Amniotic epithelial cell (primary cell): ENCODE measurements at regions not wholly inside any gene's neighbourhood (a gene's known extent, or its start where the extent isn't known, plus 50 kb on each side); places are given as distances from the start of the nearest gene placed in this dataset.

Experiments
- DNase-seq: peaks from one replicate; pipeline ENCODE4 v3.0.0-alpha.2; 2010; ENCODE audit warnings: low read depth

GRCh38 chr14:66196670-66197069 lies 289.5 kb upstream of the CCDC196 start:
- DNase-seq, result no peak

GRCh38 chr14:66197276-66197675 lies 288.9 kb upstream of the CCDC196 start:
- DNase-seq, result no peak

DNA sequence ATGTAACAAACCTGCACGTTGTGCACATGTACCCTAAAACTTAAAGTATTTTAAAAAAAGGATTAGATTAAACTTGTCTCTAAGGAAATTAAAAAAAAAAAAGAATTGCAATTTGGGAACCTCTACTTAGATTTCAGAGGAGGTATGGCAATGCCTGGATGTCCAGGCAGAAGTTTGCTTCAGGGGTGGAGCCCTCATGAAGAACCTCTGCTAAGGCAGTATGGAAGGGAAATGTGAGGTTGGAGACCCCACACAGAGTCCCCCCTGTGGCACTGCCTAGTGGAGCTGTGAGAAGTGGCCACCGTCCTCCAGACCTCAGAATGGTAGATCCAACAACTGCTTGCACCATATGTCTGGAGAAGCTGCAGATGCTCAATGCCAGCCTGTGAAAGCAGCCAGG lies 279.6 kb upstream of the CCDC196 start:
- DNase-seq, result peak; percentile 0

GRCh38 chr14:66216763-66217162 lies 269.4 kb upstream of the CCDC196 start:
- no peak for DNase-seq

- DNase-seq, result no peak
These were observed 266.3 kb upstream of the CCDC196 start for GRCh38 chr14:66219886-66220285.

GRCh38 chr14:66224492-66225178 lies 261.5 kb upstream of the CCDC196 start:
- no peak for DNase-seq

GRCh38 chr14:66225337-66225736 lies 260.8 kb upstream of the CCDC196 start:
- DNase-seq, result no peak

GRCh38 chr14:66228267-66228970 lies 257.8 kb upstream of the CCDC196 start:
- peak; percentile 3 for DNase-seq

GRCh38 chr14:66231820-66232219 lies 254.4 kb upstream of the CCDC196 start:
- no peak for DNase-seq

- no peak for DNase-seq
These were observed 252.6 kb upstream of the CCDC196 start for GRCh38 chr14:66233591-66233990.

DNA sequence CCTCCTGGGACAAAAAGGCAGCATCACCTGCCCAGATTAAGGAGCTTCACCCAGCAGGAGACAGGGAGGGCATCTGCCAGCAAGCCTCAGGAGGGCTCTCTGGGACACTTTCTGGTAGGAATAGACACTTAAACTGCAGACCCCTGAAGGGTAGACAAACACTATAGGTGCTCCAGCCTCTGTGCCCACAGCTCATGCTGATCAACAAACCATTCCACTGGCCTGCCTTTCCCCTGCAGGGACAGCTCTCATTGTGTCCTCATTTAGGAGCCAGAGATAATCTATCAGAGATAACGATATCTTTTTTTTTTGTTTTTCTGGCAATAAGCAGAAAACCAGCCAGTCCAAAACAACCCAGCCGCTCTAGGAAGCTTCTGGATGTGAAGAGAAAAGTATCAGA lies 251.8 kb upstream of the CCDC196 start:
- no peak for DNase-seq

DNA sequence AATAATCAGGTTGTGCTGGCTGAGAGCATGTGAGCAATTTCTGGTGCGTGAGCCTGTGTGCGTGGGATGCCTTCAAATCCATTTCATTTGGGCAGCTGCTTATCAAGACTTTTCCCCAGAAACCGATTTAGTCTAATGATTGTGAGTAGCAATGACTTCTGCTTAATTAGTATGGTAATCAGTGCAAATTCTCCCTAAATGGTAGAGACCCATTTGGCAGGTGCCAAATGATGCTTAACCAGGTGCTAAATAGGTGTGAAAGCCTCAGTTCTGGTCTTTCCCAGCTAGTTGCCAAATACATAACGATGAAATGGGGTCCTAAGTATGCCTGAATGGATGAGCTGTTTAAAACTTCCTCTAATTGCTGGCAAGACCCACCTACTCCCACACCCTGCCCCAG lies 248.4 kb upstream of the CCDC196 start:
- DNase-seq, result no peak

GRCh38 chr14:66238969-66239368 lies 247.2 kb upstream of the CCDC196 start:
- no peak for DNase-seq

DNA sequence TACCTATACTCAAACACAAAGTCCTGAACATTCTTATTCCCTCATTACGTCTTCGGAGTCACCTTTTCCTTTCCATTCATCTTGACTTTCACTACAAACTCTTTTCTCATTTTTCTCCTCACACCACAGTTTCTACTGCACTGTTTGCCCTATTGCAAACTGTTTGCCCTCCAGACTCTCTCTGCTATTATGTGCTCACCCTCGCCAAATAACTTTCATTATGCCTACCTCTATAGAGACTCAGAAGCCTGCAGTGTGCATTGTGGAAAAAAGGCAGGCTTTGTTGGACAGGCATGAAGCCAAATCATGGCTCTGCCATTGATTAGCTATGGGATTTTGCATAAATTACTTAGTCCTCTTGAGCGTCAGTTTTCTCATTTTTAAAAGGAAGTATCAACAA lies 246.6 kb upstream of the CCDC196 start:
- DNase-seq, result no peak

GRCh38 chr14:66240105-66240504 lies 246.1 kb upstream of the CCDC196 start:
- no peak for DNase-seq

DNA sequence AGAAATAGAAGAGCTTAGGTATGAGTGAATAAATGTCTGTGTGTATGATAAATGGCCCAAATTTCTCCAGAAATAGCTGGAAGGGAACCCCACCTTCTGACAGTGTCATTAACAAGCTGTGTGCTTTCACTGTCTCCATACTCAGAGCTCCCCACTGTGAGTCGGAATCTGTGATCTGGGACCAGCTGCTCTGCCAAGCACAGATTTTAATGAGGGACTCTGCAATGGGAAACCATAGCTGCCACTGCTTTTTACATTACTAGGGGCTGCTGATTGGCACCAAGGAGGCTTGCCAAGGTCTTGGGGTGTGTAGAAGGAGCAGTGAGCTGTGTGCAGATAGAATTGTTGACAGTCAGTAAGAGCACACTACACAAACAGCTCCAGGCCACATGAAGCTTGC lies 244.2 kb upstream of the CCDC196 start:
- DNase-seq, result no peak

DNA sequence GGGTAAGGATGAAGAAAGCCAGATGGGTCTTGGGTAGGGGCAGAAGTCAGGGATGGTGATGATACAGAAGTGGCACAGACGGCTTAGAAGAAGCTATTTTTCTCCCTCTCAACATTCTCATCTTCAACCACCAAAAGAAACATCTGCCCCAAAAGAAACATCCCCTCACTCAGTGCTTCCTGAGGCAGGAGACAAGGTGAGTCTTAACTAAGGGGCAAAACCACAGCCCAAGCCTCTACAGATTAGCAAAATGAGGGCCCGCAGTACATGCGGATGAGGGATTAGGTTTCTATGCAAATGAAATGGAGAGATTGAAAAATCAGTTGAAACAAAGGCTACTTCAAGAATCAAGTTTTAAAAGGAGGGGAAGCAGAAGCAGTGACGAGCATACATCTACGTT lies 241.3 kb upstream of the CCDC196 start:
- no peak for DNase-seq

- DNase-seq, result no peak
These were observed 238.4 kb upstream of the CCDC196 start for GRCh38 chr14:66247662-66248193.

DNA sequence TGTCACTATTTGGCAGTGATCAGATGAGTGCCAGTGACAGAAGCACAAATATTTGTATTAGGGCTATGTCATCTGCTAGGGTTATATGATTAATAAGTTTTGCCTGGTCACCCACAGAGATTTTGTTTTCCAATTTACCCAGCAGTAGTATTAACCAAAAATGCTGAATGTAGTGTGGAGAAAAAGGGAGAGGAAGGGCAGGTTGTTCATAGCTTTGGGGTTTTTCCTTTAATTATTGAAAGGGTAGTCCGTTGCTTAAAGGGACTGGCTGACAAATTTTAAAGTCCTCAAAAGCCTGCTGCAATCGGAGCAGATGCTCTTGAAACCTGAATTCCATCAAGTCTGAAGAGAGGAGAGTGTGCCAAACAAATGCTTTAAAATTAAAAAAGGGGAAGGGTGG lies 237.9 kb upstream of the CCDC196 start:
- DNase-seq, result no peak

- no peak for DNase-seq
These were observed 236.6 kb upstream of the CCDC196 start for GRCh38 chr14:66249544-66249943.

DNA sequence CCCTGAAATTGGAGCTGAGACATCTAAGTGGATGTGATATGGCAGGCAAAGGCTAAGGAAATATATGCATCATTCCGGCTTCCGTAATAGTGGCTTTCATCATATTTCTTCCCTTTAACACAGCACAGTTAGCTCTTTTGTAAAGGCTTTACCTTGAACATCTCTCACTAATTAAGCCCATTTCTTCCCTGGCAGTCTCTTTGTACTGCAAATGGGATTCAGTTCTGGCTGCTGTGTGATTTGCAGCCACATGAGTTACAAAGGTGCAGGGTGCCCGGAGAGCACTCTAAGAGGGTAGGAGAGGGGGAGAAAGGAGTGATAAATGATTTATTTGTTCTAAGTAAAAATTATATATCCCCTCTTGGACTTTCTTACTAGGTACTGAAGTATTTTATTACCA lies 232.1 kb upstream of the CCDC196 start:
- no peak for DNase-seq

DNA sequence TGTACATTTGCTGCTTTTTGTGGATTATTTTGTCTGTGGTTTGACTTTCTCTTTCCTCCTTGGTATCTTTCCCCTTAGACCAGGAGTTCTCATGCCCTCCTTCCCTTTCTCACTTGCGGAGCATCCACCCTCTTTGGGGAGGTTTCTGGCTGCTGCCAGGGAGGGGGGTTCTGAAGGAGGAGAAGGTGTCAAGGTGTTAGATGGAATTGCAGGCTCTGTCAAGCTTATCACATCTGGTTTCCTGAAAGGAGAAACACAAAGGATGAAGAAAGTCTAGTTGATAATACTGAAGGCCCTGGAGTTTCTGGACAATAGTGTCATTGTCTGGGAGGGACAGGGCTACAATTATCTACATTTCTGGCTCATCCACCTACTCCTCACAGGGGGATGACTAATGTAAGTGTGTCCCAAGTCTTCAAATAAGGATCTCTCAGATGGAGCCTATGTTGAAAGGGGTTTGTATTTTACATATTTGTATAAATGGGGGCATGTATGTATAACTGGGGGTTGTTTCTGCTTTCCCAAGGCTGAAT lies 217.3 kb upstream of the CCDC196 start:
- DNase-seq, result no peak

DNA sequence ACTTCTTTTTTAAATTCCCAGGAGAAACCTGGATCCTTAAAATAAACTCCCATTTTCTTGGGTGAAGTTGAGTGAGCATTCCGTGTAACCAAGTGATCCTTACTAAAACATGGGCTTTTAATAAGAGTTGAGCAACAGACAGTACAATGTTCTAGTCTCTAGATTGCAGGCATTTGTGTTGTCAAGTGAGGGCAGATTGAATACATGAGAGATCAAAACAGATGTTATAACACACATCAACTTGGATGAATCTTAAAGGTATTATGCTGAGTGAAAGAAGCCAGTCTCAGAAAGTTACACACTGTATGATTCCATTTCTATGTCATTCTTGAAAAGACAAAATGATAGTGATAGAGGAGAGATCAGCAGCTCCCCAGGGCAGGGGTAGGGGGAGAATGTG lies 213.9 kb upstream of the CCDC196 start:
- DNase-seq, result no peak
